ENCODE measurements at regions not wholly inside any gene's neighbourhood (a gene's known extent, or its start where the extent isn't known, plus 50 kb on each side); places are given as distances from the start of the nearest gene placed in this dataset.

GRCh38 chr10:78910476-78910875 lies 158.3 kb upstream of the ZMIZ1 start:
- no peak for DNase-seq (ENCODE audit: low spot score)
- in situ Hi-C loops (cut with HindIII; ENCODE audit: low sequenced_read_pairs), result no loop called here

DNA sequence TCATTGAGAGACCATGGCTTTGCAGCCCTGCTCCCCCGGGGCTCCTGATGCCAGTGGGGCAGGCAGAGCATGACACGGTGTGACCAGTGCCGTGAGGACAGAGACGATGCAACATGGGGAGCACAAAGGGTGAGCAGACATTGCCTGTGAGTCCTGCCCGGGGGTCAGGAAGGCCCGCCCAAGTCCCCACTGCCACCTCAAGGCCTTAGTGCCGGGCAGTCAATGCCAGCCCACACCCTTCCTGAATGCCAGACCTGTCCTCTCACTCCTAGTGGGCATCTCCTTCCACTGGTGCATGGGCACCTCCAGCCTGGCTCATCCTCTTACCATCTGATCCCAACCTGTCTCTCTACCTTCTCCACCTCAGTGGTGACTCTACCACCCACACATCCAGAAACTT lies 157.9 kb upstream of the ZMIZ1 start:
- DNase-seq (ENCODE audit: low spot score), result no peak
- in situ Hi-C loops (cut with HindIII; ENCODE audit: low sequenced_read_pairs), result no loop called here

GRCh38 chr10:78911533-78912340 lies 157.0 kb upstream of the ZMIZ1 start:
- in situ Hi-C loops (cut with HindIII; ENCODE audit: low sequenced_read_pairs), result no loop called here
- no peak for DNase-seq (ENCODE audit: low spot score)

GRCh38 chr10:78912361-78913218 lies 156.2 kb upstream of the ZMIZ1 start:
- in situ Hi-C loops (cut with HindIII; ENCODE audit: low sequenced_read_pairs), result no loop called here

GRCh38 chr10:78913219-78914059 lies 155.3 kb upstream of the ZMIZ1 start:
- peak; percentile 32 for DNase-seq (ENCODE audit: low spot score)
- in situ Hi-C loops (cut with HindIII; ENCODE audit: low sequenced_read_pairs), result no loop called here

More at GRCh38 chr10:78912361-78913218, 156.2 kb upstream of the ZMIZ1 start:
- DNase-seq (ENCODE audit: low spot score), result no peak

DNA sequence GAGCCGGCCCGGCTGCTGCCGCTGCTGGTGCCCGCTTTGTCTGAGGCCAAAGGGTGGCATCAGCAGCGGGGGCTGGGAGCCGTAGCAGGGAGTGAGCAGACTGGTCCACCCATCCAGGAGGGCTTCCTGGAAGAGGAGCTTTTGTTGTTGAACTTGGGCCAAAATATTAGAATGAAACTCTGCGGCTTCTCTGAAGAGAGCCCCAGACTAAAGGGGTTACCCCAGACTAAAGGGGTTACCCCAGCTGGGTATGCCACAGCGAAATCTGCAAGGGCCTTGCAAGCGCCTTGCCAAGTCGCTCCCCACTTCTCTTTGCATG lies 154.7 kb upstream of the ZMIZ1 start:
- in situ Hi-C loops (cut with HindIII; ENCODE audit: low sequenced_read_pairs), result no loop called here

GRCh38 chr10:78914502-78915189 lies 154.1 kb upstream of the ZMIZ1 start:
- in situ Hi-C loops (cut with HindIII; ENCODE audit: low sequenced_read_pairs), result no loop called here
- peak; percentile 39 for DNase-seq (ENCODE audit: low spot score)

More for the DNA sequence above, 154.7 kb upstream of the ZMIZ1 start:
- DNase-seq (ENCODE audit: low spot score), result no peak

- no peak for DNase-seq (ENCODE audit: low spot score)
- in situ Hi-C loops (cut with HindIII; ENCODE audit: low sequenced_read_pairs), result no loop called here
Measured at GRCh38 chr10:78915190-78915518, 153.6 kb upstream of the ZMIZ1 start.

DNA sequence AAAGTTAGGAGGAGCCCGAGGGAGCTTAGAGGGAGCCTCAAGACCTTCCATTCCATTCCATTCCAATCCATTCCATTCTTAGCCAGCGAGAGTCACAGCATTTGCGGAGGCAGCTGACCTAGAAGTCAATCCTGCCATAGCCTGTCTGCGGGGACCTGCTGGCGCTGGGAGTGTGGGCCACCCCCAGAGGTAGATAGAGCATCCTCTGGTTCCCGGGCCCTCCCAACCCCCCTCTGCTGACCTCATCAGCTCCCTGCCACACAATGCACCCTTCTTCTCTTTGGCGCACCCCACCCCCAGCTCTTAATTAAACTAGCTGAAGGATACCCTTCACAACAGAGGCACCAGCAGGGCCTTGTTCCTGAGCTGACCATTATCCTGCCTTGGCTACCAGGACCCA lies 152.5 kb upstream of the ZMIZ1 start:
- DNase-seq (ENCODE audit: low spot score), result no peak
- in situ Hi-C loops (cut with HindIII; ENCODE audit: low sequenced_read_pairs), result no loop called here

DNA sequence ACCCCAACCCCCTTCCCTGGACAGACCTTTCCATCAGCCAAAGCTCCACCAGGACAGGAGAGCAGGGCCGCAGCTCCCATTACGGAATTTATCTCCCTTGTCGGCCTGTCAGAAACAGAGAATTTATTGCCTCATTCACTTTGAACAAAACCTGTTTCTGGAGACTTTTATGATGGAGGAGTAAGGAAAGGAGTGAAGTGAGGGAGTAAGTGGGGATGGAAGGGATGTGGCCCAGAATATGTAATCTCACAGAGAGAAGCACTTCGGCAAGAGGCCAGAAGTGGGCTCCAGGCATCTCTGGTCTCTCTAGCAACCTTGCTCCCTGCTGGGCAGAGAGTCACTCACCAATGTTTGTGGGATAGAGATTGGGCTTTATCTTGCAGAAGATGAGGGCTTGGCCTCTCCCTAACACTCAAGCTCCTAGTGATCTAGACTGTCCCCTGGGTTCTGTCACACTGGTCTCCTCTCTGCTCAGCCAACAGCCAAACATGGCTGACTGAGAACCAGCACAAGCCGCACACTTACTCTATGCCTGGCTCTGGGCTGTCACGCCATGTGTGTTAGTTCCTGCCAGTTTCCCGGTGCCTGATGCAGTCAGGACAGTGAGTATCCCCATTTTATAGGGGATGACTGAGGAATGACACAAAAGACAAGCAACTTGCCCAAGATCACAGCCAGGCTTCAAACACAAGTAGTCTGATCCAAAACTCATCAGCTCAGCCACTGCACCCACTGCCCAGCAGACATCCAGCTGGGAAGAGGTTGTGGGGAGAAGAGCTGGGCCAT lies 149.4 kb upstream of the ZMIZ1 start:
- in situ Hi-C loops (cut with HindIII; ENCODE audit: low sequenced_read_pairs), result no loop called here
- DNase-seq (ENCODE audit: low spot score), result no peak

DNA sequence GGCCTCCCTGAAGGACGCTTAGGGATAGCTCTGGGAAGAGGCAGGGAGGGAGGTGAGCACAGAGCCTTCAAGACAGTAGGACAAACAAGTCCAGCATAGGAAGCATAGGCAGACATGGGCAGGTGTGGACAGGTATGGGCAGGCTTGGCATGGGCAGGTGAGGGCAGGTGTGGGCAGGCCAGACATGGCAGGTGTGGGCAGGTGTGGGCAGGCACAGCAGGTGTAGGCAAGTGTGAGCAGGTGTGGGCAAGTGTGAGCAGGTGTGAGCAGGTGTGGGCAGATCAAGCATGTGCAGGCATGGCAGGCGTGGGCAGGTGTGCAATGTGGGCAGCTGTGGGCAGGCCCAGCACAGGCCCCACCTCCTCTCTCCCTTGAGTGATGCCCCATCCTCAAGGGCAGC lies 148.8 kb upstream of the ZMIZ1 start:
- no peak for DNase-seq (ENCODE audit: low spot score)
- in situ Hi-C loops (cut with HindIII; ENCODE audit: low sequenced_read_pairs), result no loop called here

GRCh38 chr10:78921895-78922294 lies 146.9 kb upstream of the ZMIZ1 start:
- in situ Hi-C loops (cut with HindIII; ENCODE audit: low sequenced_read_pairs), result no loop called here
- peak; percentile 35 for DNase-seq (ENCODE audit: low spot score)

GRCh38 chr10:78923647-78924318 lies 145.0 kb upstream of the ZMIZ1 start:
- DNase-seq (ENCODE audit: low spot score), result no peak
- in situ Hi-C loops (cut with HindIII; ENCODE audit: low sequenced_read_pairs), result no loop called here

DNA sequence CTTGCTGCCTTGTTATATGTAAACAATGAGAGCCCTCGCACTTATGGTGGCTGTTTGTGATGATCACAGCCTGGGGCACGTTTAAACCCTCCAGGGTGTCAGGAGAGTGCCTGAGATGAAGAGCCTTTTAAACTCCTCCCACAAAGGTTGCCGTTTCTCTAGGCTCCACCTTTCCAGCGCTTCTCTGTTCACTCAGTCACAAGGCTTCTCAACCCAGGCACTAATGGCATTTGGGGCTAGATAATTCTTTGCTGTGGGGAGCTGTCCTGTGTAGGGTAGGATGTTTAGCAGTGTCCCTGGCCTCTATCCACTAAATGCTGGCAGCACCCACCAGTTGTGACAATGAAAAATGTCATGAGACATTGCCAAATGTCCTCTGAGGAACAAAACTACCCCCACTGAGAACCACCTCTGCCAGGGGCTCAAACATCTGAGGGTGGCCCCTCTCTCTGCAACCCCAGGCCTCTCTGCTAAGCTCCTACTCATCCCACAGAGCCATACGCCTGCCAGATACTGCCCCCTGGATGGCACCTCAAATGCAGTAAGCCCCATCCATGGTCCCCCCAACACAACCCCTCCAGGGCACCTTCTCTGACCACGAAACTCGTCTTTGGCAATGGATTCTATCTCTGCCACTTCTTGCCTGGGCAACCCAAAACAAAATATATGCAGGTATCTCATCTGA lies 144.3 kb upstream of the ZMIZ1 start:
- no peak for DNase-seq (ENCODE audit: low spot score)
- in situ Hi-C loops (cut with HindIII; ENCODE audit: low sequenced_read_pairs), result no loop called here

GRCh38 chr10:78925275-78925674 lies 143.5 kb upstream of the ZMIZ1 start:
- DNase-seq (ENCODE audit: low spot score), result peak; percentile 36

DNA sequence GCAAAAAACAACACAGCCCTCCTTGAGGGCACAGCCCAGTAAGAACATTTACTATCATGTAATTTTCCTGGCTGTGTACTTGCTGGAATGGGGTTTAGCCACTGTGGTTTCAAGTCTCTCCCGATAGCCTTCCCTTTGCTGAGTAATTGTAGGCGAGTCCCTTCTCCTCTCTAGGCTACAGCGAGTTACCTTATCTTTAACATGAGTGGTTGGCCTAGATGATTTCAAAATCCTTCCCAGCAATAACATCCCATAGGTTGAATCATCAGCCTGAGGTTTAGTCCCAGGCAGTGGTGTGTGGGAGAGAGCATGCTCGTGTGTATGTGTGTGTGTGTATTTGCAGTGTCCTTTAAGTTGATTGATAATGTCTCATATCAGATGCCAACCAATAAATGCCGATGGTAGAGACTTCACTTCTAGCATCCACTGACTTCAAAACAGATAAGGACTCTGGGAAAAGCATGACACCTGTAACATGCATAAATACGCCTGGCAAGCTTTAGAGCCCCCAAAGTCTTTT lies 142.9 kb upstream of the ZMIZ1 start:
- DNase-seq (ENCODE audit: low spot score), result no peak
- in situ Hi-C loops (cut with HindIII; ENCODE audit: low sequenced_read_pairs), result no loop called here

More at GRCh38 chr10:78925275-78925674, 143.5 kb upstream of the ZMIZ1 start:
- in situ Hi-C loops (cut with HindIII; ENCODE audit: low sequenced_read_pairs), result no loop called here

- in situ Hi-C loops (cut with HindIII; ENCODE audit: low sequenced_read_pairs), result no loop called here
- no peak for DNase-seq (ENCODE audit: low spot score)
Measured at GRCh38 chr10:78927257-78927995, 141.3 kb upstream of the ZMIZ1 start.
